ENCODE measurements at regions not wholly inside any gene's neighbourhood (a gene's known extent, or its start where the extent isn't known, plus 50 kb on each side); places are given as distances from the start of the nearest gene placed in this dataset.

DNA sequence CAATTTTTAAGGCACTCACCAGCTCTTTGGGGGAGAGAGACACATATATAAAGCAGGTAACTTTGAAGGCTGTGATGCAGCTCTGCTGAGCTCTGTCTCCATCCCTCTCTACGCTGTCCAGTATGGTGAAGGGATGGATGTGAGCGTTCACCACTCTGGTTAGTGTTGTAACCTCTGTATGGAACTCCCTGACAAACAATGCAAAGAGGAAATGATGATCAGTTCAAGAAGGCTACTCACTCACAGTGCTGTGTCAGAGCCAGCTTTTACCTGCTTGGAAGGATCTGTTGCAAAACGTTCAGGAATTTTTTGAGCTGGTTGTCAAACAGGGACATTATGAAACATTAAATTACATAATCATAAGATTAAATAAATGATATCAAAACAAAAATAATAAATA lies 90.8 kb upstream of the SLC10A2 start:
- H3K36me3 Mint-ChIP-seq (ENCODE audit: unreplicated experiment), result no peaks in the 10 kb centered on the region
- no peaks in the 10 kb centered on the region for H3K27me3 Mint-ChIP-seq (ENCODE audit: unreplicated experiment)
- no peak for DNase-seq
- no peak overlapping the region for H3K27ac Mint-ChIP-seq (ENCODE audit: unreplicated experiment)
- peaks cover 4% of the 10 kb centered on the region for H3K4me1 Mint-ChIP-seq (ENCODE audit: low read depth, unreplicated experiment)
- no peaks in the 10 kb centered on the region for H3K9me3 Mint-ChIP-seq (ENCODE audit: unreplicated experiment)
- TF ChIP-seq, protein P1, sequence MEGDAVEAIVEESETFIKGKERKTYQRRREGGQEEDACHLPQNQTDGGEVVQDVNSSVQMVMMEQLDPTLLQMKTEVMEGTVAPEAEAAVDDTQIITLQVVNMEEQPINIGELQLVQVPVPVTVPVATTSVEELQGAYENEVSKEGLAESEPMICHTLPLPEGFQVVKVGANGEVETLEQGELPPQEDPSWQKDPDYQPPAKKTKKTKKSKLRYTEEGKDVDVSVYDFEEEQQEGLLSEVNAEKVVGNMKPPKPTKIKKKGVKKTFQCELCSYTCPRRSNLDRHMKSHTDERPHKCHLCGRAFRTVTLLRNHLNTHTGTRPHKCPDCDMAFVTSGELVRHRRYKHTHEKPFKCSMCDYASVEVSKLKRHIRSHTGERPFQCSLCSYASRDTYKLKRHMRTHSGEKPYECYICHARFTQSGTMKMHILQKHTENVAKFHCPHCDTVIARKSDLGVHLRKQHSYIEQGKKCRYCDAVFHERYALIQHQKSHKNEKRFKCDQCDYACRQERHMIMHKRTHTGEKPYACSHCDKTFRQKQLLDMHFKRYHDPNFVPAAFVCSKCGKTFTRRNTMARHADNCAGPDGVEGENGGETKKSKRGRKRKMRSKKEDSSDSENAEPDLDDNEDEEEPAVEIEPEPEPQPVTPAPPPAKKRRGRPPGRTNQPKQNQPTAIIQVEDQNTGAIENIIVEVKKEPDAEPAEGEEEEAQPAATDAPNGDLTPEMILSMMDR (IDR thresholded peaks at IDR 0.05; ENCODE audit: partially characterized antibody, unreplicated experiment), result no peak
- H3K4me3 Mint-ChIP-seq (ENCODE audit: unreplicated experiment), result no peak overlapping the region

DNA sequence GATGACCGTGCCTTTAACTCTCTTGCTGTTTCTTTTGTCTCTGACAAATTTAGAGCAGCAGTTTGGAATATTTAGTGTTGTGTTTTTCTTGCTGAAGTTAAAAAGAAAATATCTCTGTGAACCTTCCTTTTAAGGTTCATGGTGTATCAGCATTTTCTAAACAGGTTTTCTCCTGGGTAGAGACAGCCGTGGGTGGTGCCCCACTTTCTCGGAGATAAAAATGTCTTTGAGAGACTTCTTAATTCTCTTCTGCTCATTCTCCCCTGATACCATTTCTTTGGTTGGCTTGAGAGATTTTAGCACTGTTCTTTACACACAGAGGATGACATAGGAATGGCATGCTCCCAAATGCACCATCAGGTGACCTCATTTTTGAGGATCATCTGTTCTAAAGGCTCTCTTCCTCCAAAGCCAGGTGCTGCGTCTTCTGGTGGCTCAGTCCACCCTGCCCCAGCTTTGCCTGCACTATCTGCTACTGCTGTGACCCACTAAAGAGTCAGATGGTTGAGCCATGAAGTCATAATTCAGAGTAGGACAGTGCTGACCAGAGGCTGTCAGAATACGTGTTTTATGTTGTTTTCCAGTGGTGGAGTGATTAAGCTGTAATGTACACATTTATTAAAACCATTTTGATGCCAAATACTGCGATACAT lies 90.3 kb upstream of the SLC10A2 start:
- H3K27me3 Mint-ChIP-seq (ENCODE audit: unreplicated experiment), result no peaks in the 10 kb centered on the region
- DNase-seq, result no peak
- TF ChIP-seq, protein P1 (IDR thresholded peaks at IDR 0.05; ENCODE audit: partially characterized antibody, unreplicated experiment), result no peak
- peaks cover 4% of the 10 kb centered on the region for H3K4me1 Mint-ChIP-seq (ENCODE audit: low read depth, unreplicated experiment)
- no peak overlapping the region for H3K4me3 Mint-ChIP-seq (ENCODE audit: unreplicated experiment)
- no peaks in the 10 kb centered on the region for H3K36me3 Mint-ChIP-seq (ENCODE audit: unreplicated experiment)
- H3K9me3 Mint-ChIP-seq (ENCODE audit: unreplicated experiment), result no peaks in the 10 kb centered on the region
- no peak overlapping the region for H3K27ac Mint-ChIP-seq (ENCODE audit: unreplicated experiment)

DNA sequence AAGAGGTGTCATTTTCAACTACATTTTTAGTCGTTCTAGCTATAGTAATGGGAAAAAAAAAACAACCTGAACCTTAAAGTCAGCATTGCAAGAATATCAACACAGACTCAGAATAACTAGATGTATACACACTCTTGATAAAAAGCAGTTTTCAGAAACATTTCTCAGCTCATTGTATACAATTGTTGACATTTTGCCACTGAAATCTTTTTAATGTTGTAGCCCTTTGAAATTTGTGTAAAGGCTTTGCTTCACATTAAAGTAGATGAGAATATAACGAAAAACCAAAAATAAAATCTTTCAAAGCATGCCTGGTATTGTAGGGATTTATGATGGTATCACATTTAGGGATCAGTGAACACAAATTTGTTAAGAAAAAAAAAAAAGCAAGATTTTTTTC lies 87.2 kb upstream of the SLC10A2 start:
- Mint-ChIP-seq H3K4me3 (ENCODE audit: unreplicated experiment) (no peak overlapping the region), H3K36me3 (ENCODE audit: unreplicated experiment) (no peaks in the 10 kb centered on the region), H3K27ac (ENCODE audit: unreplicated experiment) (no peak overlapping the region), H3K4me1 (ENCODE audit: low read depth, unreplicated experiment) (peaks cover 4% of the 10 kb centered on the region), H3K9me3 (ENCODE audit: unreplicated experiment) (no peaks in the 10 kb centered on the region), H3K27me3 (ENCODE audit: unreplicated experiment) (no peaks in the 10 kb centered on the region)
- TF ChIP-seq, protein P1 (IDR thresholded peaks at IDR 0.05; ENCODE audit: partially characterized antibody, unreplicated experiment), result no peak
- no peak for DNase-seq

DNA sequence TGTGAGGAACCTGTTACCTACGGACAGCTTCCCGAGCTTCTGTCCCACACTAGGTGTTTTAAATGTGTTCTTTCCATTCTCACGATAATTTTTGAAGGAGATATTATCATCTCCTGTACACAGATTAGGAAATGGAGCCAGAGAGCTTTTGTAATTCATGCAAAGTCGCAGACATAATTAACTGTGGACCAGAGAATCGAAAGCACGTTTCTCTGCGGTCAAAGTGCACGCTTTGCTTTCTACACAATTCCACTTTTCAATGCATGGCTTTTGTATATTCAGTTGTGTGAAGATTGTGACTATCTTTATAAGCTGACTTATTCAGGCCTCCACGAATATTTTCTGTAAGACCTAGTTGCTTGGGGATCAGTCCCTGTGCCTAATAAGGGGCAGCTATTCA lies 81.7 kb upstream of the SLC10A2 start:
- Mint-ChIP-seq H3K36me3 (ENCODE audit: unreplicated experiment) (no peaks in the 10 kb centered on the region), H3K4me3 (ENCODE audit: unreplicated experiment) (no peak overlapping the region), H3K27ac (ENCODE audit: unreplicated experiment) (no peak overlapping the region), H3K9me3 (ENCODE audit: unreplicated experiment) (no peaks in the 10 kb centered on the region), H3K4me1 (ENCODE audit: low read depth, unreplicated experiment) (no peaks in the 10 kb centered on the region), H3K27me3 (ENCODE audit: unreplicated experiment) (no peaks in the 10 kb centered on the region)
- no peak for DNase-seq
- TF ChIP-seq, protein P1 (IDR thresholded peaks at IDR 0.05; ENCODE audit: partially characterized antibody, unreplicated experiment), result no peak

DNA sequence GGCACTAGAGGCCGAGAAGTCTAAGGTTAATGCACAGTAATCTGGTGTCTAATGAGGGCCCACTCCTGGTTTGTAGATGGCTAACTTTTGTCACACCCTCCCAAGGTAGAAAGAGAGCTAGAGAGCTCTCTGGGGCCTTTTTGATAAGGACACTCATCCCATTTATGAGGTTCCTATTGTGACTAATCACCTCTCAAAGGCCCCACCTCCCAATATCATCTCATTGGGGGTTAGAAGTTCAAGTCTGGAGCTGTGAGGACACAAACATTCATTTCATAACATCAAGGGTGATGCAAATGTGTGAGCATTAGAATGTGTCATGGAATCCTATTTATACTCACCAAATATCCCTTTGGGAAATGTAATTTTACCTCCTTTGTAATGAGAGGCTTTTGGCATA lies 79.2 kb upstream of the SLC10A2 start:
- no peak for DNase-seq
- Mint-ChIP-seq H3K27ac (ENCODE audit: unreplicated experiment) (no peak overlapping the region), H3K4me3 (ENCODE audit: unreplicated experiment) (no peak overlapping the region), H3K9me3 (ENCODE audit: unreplicated experiment) (no peaks in the 10 kb centered on the region), H3K4me1 (ENCODE audit: low read depth, unreplicated experiment) (no peaks in the 10 kb centered on the region), H3K27me3 (ENCODE audit: unreplicated experiment) (no peaks in the 10 kb centered on the region), H3K36me3 (ENCODE audit: unreplicated experiment) (no peaks in the 10 kb centered on the region)
- TF ChIP-seq, protein P1 (IDR thresholded peaks at IDR 0.05; ENCODE audit: partially characterized antibody, unreplicated experiment), result no peak
